ENCODE measurements at regions not wholly inside any gene's neighbourhood (a gene's known extent, or its start where the extent isn't known, plus 50 kb on each side); places are given as distances from the start of the nearest gene placed in this dataset.

DNA sequence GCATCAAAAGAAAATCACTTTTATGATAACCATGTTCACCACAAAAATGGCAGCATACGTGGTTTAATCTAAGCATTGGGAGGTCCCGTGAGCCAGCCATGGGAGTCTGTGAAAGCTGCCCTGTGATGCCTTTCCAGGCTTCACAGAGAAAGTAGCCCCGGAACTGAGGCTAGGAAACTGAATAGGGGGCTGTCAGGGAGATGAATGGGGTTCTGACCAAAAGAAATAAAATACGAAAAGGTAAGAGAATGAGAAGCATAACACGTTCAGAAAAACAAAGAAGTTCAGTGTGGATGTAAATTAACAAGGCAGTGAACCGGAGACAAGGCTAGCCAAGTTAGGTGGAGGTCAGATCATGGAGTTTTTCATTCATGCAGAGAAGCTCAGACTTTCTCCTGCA, 118.9 kb downstream of the ANXA2 start:
- no peaks in the 10 kb centered on the region for H3K9me3 ChIP-seq (ENCODE audit: low read length)
- H3K79me2 ChIP-seq (replicated peaks; ENCODE audit: insufficient read depth, low read length), result no peaks in the 10 kb centered on the region
- TF ChIP-seq, protein P1, sequence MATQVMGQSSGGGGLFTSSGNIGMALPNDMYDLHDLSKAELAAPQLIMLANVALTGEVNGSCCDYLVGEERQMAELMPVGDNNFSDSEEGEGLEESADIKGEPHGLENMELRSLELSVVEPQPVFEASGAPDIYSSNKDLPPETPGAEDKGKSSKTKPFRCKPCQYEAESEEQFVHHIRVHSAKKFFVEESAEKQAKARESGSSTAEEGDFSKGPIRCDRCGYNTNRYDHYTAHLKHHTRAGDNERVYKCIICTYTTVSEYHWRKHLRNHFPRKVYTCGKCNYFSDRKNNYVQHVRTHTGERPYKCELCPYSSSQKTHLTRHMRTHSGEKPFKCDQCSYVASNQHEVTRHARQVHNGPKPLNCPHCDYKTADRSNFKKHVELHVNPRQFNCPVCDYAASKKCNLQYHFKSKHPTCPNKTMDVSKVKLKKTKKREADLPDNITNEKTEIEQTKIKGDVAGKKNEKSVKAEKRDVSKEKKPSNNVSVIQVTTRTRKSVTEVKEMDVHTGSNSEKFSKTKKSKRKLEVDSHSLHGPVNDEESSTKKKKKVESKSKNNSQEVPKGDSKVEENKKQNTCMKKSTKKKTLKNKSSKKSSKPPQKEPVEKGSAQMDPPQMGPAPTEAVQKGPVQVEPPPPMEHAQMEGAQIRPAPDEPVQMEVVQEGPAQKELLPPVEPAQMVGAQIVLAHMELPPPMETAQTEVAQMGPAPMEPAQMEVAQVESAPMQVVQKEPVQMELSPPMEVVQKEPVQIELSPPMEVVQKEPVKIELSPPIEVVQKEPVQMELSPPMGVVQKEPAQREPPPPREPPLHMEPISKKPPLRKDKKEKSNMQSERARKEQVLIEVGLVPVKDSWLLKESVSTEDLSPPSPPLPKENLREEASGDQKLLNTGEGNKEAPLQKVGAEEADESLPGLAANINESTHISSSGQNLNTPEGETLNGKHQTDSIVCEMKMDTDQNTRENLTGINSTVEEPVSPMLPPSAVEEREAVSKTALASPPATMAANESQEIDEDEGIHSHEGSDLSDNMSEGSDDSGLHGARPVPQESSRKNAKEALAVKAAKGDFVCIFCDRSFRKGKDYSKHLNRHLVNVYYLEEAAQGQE (IDR thresholded peaks at IDR 0.05; ENCODE audit: borderline replicate concordance), result no peak
- TF ChIP-seq RAD21 (conservative IDR thresholded peaks at IDR 0.05), result no peak
- TF ChIP-seq, protein P2, sequence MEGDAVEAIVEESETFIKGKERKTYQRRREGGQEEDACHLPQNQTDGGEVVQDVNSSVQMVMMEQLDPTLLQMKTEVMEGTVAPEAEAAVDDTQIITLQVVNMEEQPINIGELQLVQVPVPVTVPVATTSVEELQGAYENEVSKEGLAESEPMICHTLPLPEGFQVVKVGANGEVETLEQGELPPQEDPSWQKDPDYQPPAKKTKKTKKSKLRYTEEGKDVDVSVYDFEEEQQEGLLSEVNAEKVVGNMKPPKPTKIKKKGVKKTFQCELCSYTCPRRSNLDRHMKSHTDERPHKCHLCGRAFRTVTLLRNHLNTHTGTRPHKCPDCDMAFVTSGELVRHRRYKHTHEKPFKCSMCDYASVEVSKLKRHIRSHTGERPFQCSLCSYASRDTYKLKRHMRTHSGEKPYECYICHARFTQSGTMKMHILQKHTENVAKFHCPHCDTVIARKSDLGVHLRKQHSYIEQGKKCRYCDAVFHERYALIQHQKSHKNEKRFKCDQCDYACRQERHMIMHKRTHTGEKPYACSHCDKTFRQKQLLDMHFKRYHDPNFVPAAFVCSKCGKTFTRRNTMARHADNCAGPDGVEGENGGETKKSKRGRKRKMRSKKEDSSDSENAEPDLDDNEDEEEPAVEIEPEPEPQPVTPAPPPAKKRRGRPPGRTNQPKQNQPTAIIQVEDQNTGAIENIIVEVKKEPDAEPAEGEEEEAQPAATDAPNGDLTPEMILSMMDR (IDR thresholded peaks at IDR 0.05; ENCODE audit: poor library complexity, severe bottlenecking), result no peak
- TF ChIP-seq SMC3 (conservative IDR thresholded peaks at IDR 0.05; ENCODE audit: poor library complexity), result no peak
- TF ChIP-seq EZH2 (IDR thresholded peaks at IDR 0.05; ENCODE audit: borderline replicate concordance, insufficient read depth, low read length, poor library complexity, severe bottlenecking), result no peak
- no peak for TF ChIP-seq TAF1 (IDR thresholded peaks at IDR 0.05; ENCODE audit: low read depth)
- TF ChIP-seq EP300 (conservative IDR thresholded peaks at IDR 0.05; ENCODE audit: poor library complexity, severe bottlenecking), result no peak
- no peak for TF ChIP-seq MXI1 (conservative IDR thresholded peaks at IDR 0.05; ENCODE audit: poor library complexity, severe bottlenecking)
- TF ChIP-seq POLR2AphosphoS5 (IDR thresholded peaks at IDR 0.05), result no peak
- H3K4me3 ChIP-seq (ENCODE audit: low read length), result no peak overlapping the region
- no peak overlapping the region for H2AFZ ChIP-seq (ENCODE audit: low read depth, low read length)
- H3K27ac ChIP-seq (ENCODE audit: low read length), result no peak overlapping the region
- H3K9ac ChIP-seq (ENCODE audit: low read length), result no peak overlapping the region
- H3K27me3 ChIP-seq (ENCODE audit: insufficient read depth, low read depth, low read length), result no peaks in the 10 kb centered on the region
- no peaks in the 10 kb centered on the region for H3F3A ChIP-seq (ENCODE audit: insufficient read depth, low read length, poor library complexity, severe bottlenecking)
- H4K20me1 ChIP-seq (ENCODE audit: insufficient read depth), result no peaks in the 10 kb centered on the region
- H3K9me2 ChIP-seq (ENCODE audit: insufficient read depth, low read length), result no peaks in the 10 kb centered on the region
- no peak overlapping the region for H3K4me2 ChIP-seq (ENCODE audit: low read length)
- H3K36me3 ChIP-seq (ENCODE audit: insufficient read depth, low read length), result no peaks in the 10 kb centered on the region

DNA sequence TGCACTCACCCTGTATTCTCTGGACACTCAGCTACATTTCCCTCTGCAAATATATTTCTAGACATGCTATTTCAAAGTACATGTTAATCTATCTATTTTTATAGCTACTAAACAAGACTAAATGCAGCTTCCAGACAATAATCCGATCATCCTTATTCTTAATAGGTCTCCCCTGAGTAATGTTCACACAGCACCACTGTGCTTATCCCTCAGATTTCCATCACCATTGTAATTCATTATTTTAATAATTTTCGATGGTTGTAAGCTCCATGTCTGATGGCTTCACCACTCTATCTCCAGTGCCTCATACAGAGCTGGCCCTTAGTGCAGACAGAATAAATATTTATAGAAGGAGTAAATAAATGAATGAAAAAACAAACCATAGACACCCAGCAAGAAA, 117.5 kb downstream of the ANXA2 start:
- Histone ChIP-seq H3K4me2 (ENCODE audit: low read length) (no peak overlapping the region), H3K4me3 (ENCODE audit: low read length) (no peak overlapping the region), H3K36me3 (ENCODE audit: insufficient read depth, low read length) (no peaks in the 10 kb centered on the region), H2AFZ (ENCODE audit: low read depth, low read length) (no peak overlapping the region), H3F3A (ENCODE audit: insufficient read depth, low read length, poor library complexity, severe bottlenecking) (no peaks in the 10 kb centered on the region), H3K9ac (ENCODE audit: low read length) (no peak overlapping the region), H3K27ac (ENCODE audit: low read length) (no peak overlapping the region), H3K79me2 (replicated peaks; ENCODE audit: insufficient read depth, low read length) (no peaks in the 10 kb centered on the region), H3K9me3 (ENCODE audit: low read length) (no peaks in the 10 kb centered on the region), H3K9me2 (ENCODE audit: insufficient read depth, low read length) (no peaks in the 10 kb centered on the region), H3K27me3 (ENCODE audit: insufficient read depth, low read depth, low read length) (no peaks in the 10 kb centered on the region), H4K20me1 (ENCODE audit: insufficient read depth) (no peaks in the 10 kb centered on the region)
- TF ChIP-seq TAF1 (IDR thresholded peaks at IDR 0.05; ENCODE audit: low read depth) (no peak), EZH2 (IDR thresholded peaks at IDR 0.05; ENCODE audit: borderline replicate concordance, insufficient read depth, low read length, poor library complexity, severe bottlenecking) (no peak), RAD21 (conservative IDR thresholded peaks at IDR 0.05) (no peak), EP300 (conservative IDR thresholded peaks at IDR 0.05; ENCODE audit: poor library complexity, severe bottlenecking) (no peak), POLR2AphosphoS5 (IDR thresholded peaks at IDR 0.05) (no peak), SMC3 (conservative IDR thresholded peaks at IDR 0.05; ENCODE audit: poor library complexity) (no peak)
- TF ChIP-seq, protein P1 (IDR thresholded peaks at IDR 0.05; ENCODE audit: borderline replicate concordance), result no peak
- TF ChIP-seq, protein P2 (IDR thresholded peaks at IDR 0.05; ENCODE audit: poor library complexity, severe bottlenecking), result no peak

All from neural cell (in vitro differentiated cells).